Mammary epithelial cell (primary cell): ENCODE measurements at regions not wholly inside any gene's neighbourhood (a gene's known extent, or its start where the extent isn't known, plus 50 kb on each side); places are given as distances from the start of the nearest gene placed in this dataset.

Source experiments
- CTCF ChIP-seq, 2 donors: IDR thresholded peaks in 1 of 2; conservative IDR thresholded peaks in 1 of 2; 2 replicates each; pipeline ENCODE4 v1.5.1; 2011 to 2012; ENCODE audit warnings: inconsistent platforms in 2 of 2, low read length in 2 of 2, mild to moderate bottlenecking in 2 of 2, control low read depth in 1 of 2, low read depth in 1 of 2; ENCODE audit not compliant: insufficient read depth in 1 of 2; ENCODE audit errors: extremely low read depth in 1 of 2
- EZH2 ChIP-seq: IDR thresholded peaks from 2 replicates; pipeline ENCODE4 v1.6.1; 2012; ENCODE audit warnings: low read length, inconsistent platforms, borderline replicate concordance

GRCh38 chr13:64579331-64579730 is 2650.8 kb downstream of the PCDH9 start:
- TF ChIP-seq EZH2 = no peak
- no peak for TF ChIP-seq CTCF (conservative IDR thresholded peaks at IDR 0.05 in 1 of 2, IDR thresholded peaks at IDR 0.05 in 1 of 2; ENCODE audit: extremely low read depth in 1 of 2, insufficient read depth in 1 of 2, low read depth in 1 of 2, low read length in 2 of 2)
